ENCODE measurements at regions not wholly inside any gene's neighbourhood (a gene's known extent, or its start where the extent isn't known, plus 50 kb on each side); places are given as distances from the start of the nearest gene placed in this dataset.

GRCh38 chr2:6647046-6647445 lies 218.7 kb downstream of the CMPK2 start:
- TF ChIP-seq CTCF (IDR thresholded peaks at IDR 0.05) (no peak), REST (IDR thresholded peaks at IDR 0.05; ENCODE audit: insufficient read depth in 1 of 2, low read depth in 2 of 2, low read length in 1 of 2) (no peak), POLR2AphosphoS5 (IDR thresholded peaks at IDR 0.05; ENCODE audit: low read depth, low read length) (no peak), SIN3A (IDR thresholded peaks at IDR 0.05; ENCODE audit: borderline replicate concordance, insufficient read depth, low read depth, low read length) (no peak), TCF7L2 (IDR thresholded peaks at IDR 0.05; ENCODE audit: low read depth, low read length) (no peak)
